H9 (cell line): ENCODE measurements at regions not wholly inside any gene's neighbourhood (a gene's known extent, or its start where the extent isn't known, plus 50 kb on each side); places are given as distances from the start of the nearest gene placed in this dataset.

ENCODE experiments used
- DNase-seq: peaks from one replicate; pipeline ENCODE4 v3.0.0-alpha.2; 2017
- H2AFZ ChIP-seq: one replicate; pipeline ENCODE4 v1.6.1; 2013; ENCODE audit warnings: mild to moderate bottlenecking, low read length, control low read depth, moderate library complexity
- H2AK5ac ChIP-seq: 2 replicates; pipeline ENCODE4 v1.6.1; 2013; ENCODE audit warnings: low read length, control low read depth, mixed read lengths; ENCODE audit not compliant: insufficient read length
- H2BK120ac ChIP-seq: one replicate; pipeline ENCODE4 v1.6.1; 2013; ENCODE audit warnings: low read depth, mild to moderate bottlenecking, low read length, control low read depth, inconsistent platforms; ENCODE audit not compliant: poor library complexity, severe bottlenecking
- H2BK12ac ChIP-seq: 2 replicates; pipeline ENCODE4 v1.6.1; 2013; ENCODE audit warnings: low read length, control low read depth, mixed read lengths, low read depth; ENCODE audit not compliant: insufficient read length
- H2BK15ac ChIP-seq: 2 replicates; pipeline ENCODE4 v1.6.1; 2013; ENCODE audit warnings: low read depth, low read length, control low read depth
- H2BK20ac ChIP-seq: one replicate; pipeline ENCODE4 v1.6.1; 2013; ENCODE audit warnings: low read depth, mild to moderate bottlenecking, low read length, control low read depth, inconsistent platforms; ENCODE audit not compliant: poor library complexity, severe bottlenecking
- H2BK5ac ChIP-seq: 2 replicates; pipeline ENCODE4 v1.6.1; 2013; ENCODE audit warnings: low read length, control low read depth, mixed read lengths; ENCODE audit not compliant: insufficient read length
- H3K14ac ChIP-seq: 2 replicates; pipeline ENCODE4 v1.6.1; 2013; ENCODE audit warnings: low read length, control low read depth; ENCODE audit not compliant: insufficient read depth
- H3K18ac ChIP-seq: 2 replicates; pipeline ENCODE4 v1.6.1; 2013; ENCODE audit warnings: low read depth, mild to moderate bottlenecking, mixed read lengths, low read length, control low read depth; ENCODE audit not compliant: insufficient read length
- H3K23ac ChIP-seq: 2 replicates; pipeline ENCODE4 v1.6.1; 2013; ENCODE audit warnings: low read length, control low read depth, mixed read lengths, low read depth; ENCODE audit not compliant: insufficient read length
- H3K23me2 ChIP-seq: 2 replicates; pipeline ENCODE4 v1.6.1; 2013; ENCODE audit warnings: low read depth, mild to moderate bottlenecking, mixed read lengths, low read length, control low read depth; ENCODE audit not compliant: insufficient read length, poor library complexity, severe bottlenecking
- H3K27ac ChIP-seq: 2 replicates; pipeline ENCODE4 v1.5.1; 2013; ENCODE audit warnings: low read length, control low read depth, mixed read lengths, low read depth; ENCODE audit not compliant: insufficient read length
- H3K27me3 ChIP-seq: 2 replicates; pipeline ENCODE4 v1.6.1; 2013; ENCODE audit warnings: low read length, control low read depth, inconsistent platforms; ENCODE audit not compliant: insufficient read depth
- H3K4ac ChIP-seq: 2 replicates; pipeline ENCODE4 v1.6.1; 2013; ENCODE audit warnings: low read depth, mild to moderate bottlenecking, control low read depth, inconsistent platforms, low read length, moderate library complexity
- H3K4me1 ChIP-seq: 2 replicates; pipeline ENCODE4 v1.6.1; 2013; ENCODE audit warnings: low read length, control low read depth, inconsistent platforms; ENCODE audit not compliant: insufficient read depth
- H3K4me2 ChIP-seq: 2 replicates; pipeline ENCODE4 v1.6.1; 2013; ENCODE audit warnings: low read length, control low read depth, mixed read lengths; ENCODE audit not compliant: insufficient read length, insufficient read depth
- H3K56ac ChIP-seq: 2 replicates; pipeline ENCODE4 v1.6.1; 2013; ENCODE audit warnings: low read depth, mild to moderate bottlenecking, mixed read lengths, low read length, control low read depth; ENCODE audit not compliant: insufficient read length
- H3K79me1 ChIP-seq: 2 replicates; pipeline ENCODE4 v1.6.1; 2013; ENCODE audit warnings: low read depth, mild to moderate bottlenecking, moderate library complexity, low read length, control low read depth, inconsistent platforms; ENCODE audit not compliant: insufficient read depth, poor library complexity, severe bottlenecking
- H3K79me2 ChIP-seq: 2 replicates; pipeline ENCODE4 v1.6.1; 2013; ENCODE audit warnings: low read length, control low read depth, inconsistent platforms; ENCODE audit not compliant: insufficient read depth
- H3K9ac ChIP-seq: 2 replicates; pipeline ENCODE4 v1.6.1; 2013; ENCODE audit warnings: low read length, control low read depth, mixed read lengths; ENCODE audit not compliant: insufficient read length; ENCODE audit errors: extremely low read depth
- H3K9me3 ChIP-seq: one replicate; pipeline ENCODE4 v1.6.1; 2013; ENCODE audit warnings: low read depth, low read length, inconsistent platforms; ENCODE audit not compliant: control insufficient read depth
- H3T11ph ChIP-seq: one replicate; pipeline ENCODE4 v1.6.1; 2013; ENCODE audit warnings: mild to moderate bottlenecking, low read length, control low read depth, inconsistent platforms
- H4K20me1 ChIP-seq: one replicate; pipeline ENCODE4 v1.6.1; 2013; ENCODE audit not compliant: control insufficient read depth, insufficient read length, insufficient read depth
- H4K5ac ChIP-seq: 2 replicates; pipeline ENCODE4 v1.6.1; 2013; ENCODE audit warnings: low read depth, mild to moderate bottlenecking, mixed read lengths, low read length, control low read depth; ENCODE audit not compliant: insufficient read length
- H4K8ac ChIP-seq: replicated peaks from 2 replicates; pipeline ENCODE4 v1.6.1; 2013; ENCODE audit warnings: low read length, control low read depth, mixed read lengths, low read depth; ENCODE audit not compliant: insufficient read length
- H4K91ac ChIP-seq: 2 replicates; pipeline ENCODE4 v1.6.1; 2013; ENCODE audit warnings: low read depth, mild to moderate bottlenecking, moderate library complexity, mixed read lengths, low read length, control low read depth; ENCODE audit not compliant: insufficient read length
- H3K27ac Mint-ChIP-seq, 3 experiments: 2 replicates in 2 of 3; 3 replicates in 1 of 3; pipeline ENCODE4 v1.8.0; 2020 to 2021; ENCODE audit warnings: mixed read lengths in 3 of 3, mild to moderate bottlenecking in 1 of 3, moderate library complexity in 1 of 3
- H3K27me3 Mint-ChIP-seq: 2 replicates; pipeline ENCODE4 v1.8.0; 2021; ENCODE audit warnings: low read depth, mild to moderate bottlenecking, moderate library complexity, mixed read lengths
- H3K36me3 Mint-ChIP-seq, 3 experiments: 2 replicates in 2 of 3; 3 replicates in 1 of 3; pipeline ENCODE4 v1.8.0; 2020 to 2021; ENCODE audit warnings: low read depth in 3 of 3, mixed read lengths in 3 of 3; ENCODE audit not compliant: insufficient read depth in 1 of 3
- H3K4me1 Mint-ChIP-seq, 2 experiments: 2 replicates each; pipeline ENCODE4 v1.8.0; 2020; ENCODE audit warnings: mixed read lengths in 2 of 2
- H3K4me3 Mint-ChIP-seq, 2 experiments: 2 replicates in 1 of 2; 3 replicates in 1 of 2; pipeline ENCODE4 v1.8.0; 2020 to 2021; ENCODE audit warnings: mild to moderate bottlenecking in 2 of 2, mixed read lengths in 2 of 2, moderate library complexity in 1 of 2
- H3K9me3 Mint-ChIP-seq, 2 experiments: 2 replicates in 1 of 2; 3 replicates in 1 of 2; pipeline ENCODE4 v1.8.0; 2020; ENCODE audit warnings: mild to moderate bottlenecking in 2 of 2, mixed read lengths in 2 of 2, moderate library complexity in 1 of 2
- CTCF ChIP-seq: fragments of 200-600 bp; sonication (generic); conservative IDR thresholded peaks from 3 replicates; pipeline ENCODE4 v1.8.0; 2021; ENCODE audit warnings: antibody characterized with exemption, mild to moderate bottlenecking
- WGBS: extraction: QIAGEN DNeasy Blood & Tissue Kit; methylation state at CpG from one replicate; pipeline ENCODE4 v1.1.7; 2013; ENCODE audit warnings: missing lambda C conversion rate, low lambda C conversion rate, mixed read lengths; ENCODE audit not compliant: insufficient read length; ENCODE audit errors: extremely low coverage; 5-methylcytosine and 5-hydroxymethylcytosine counted together

- Histone ChIP-seq H4K20me1 (no peaks in the 10 kb centered on the region), H3K9me3 (no peaks in the 10 kb centered on the region), H3K23me2 (no peaks in the 10 kb centered on the region), H2BK120ac (no peak overlapping the region), H3K4me1 (no peaks in the 10 kb centered on the region), H4K91ac (no peak overlapping the region), H2BK12ac (no peak overlapping the region), H2BK5ac (no peak overlapping the region), H3K79me1 (no peaks in the 10 kb centered on the region), H4K5ac (no peak overlapping the region), H3K4me2 (no peak overlapping the region), H3K9ac (no peak overlapping the region), H3K18ac (no peak overlapping the region), H3K56ac (no peak overlapping the region), H3K23ac (no peak overlapping the region), H4K8ac (no peak overlapping the region), H3K14ac (no peak overlapping the region), H2BK15ac (no peak overlapping the region), H3K79me2 (no peaks in the 10 kb centered on the region), H3K4ac (no peak overlapping the region), H3T11ph (no peak overlapping the region), H2BK20ac (no peak overlapping the region), H2AFZ (no peak overlapping the region), H3K27me3 (no peaks in the 10 kb centered on the region), H2AK5ac (no peak overlapping the region), H3K27ac (no peak overlapping the region)
- H3K27me3 Mint-ChIP-seq, result no peaks in the 10 kb centered on the region; the same call in 1 of the 2 replicates
- peaks cover 29 to 32% of the 10 kb centered on the region in 2 experiments for H3K9me3 Mint-ChIP-seq
- WGBS, result no CpG with 5 or more reads among the region's 3 CpGs
- no peak for TF ChIP-seq CTCF
- no peak overlapping the region for H3K27ac Mint-ChIP-seq
- H3K36me3 Mint-ChIP-seq, result peaks cover 18 to 30% (median 24%) of the 10 kb centered on the region in 3 experiments
- no peak overlapping the region for H3K4me3 Mint-ChIP-seq
- H3K4me1 Mint-ChIP-seq, result no peaks in the 10 kb centered on the region
- no peak for DNase-seq
Measured at GRCh38 chr4:45472490-45472889, 651.4 kb downstream of the GABRG1 start.
